Stimulated activated naive CD8-positive, alpha-beta T cell treated with anti-CD3 and anti-CD28 coated beads, Interleukin-15, Interleukin-2, amounts not matched to agents 100 ng/mL and 50 ng/mL, for 24 hours (primary cell): ENCODE measurements at regions not wholly inside any gene's neighbourhood (a gene's known extent, or its start where the extent isn't known, plus 50 kb on each side); places are given as distances from the start of the nearest gene placed in this dataset.

Experiments
- H3K27ac Mint-ChIP-seq: one replicate; pipeline ENCODE4 v1.8.0; 2021; ENCODE audit warnings: mild to moderate bottlenecking, mixed read lengths
- H3K27me3 Mint-ChIP-seq: one replicate; pipeline ENCODE4 v1.8.0; 2021; ENCODE audit warnings: mixed read lengths
- H3K36me3 Mint-ChIP-seq: one replicate; pipeline ENCODE4 v1.8.0; 2021; ENCODE audit warnings: low read depth, mixed read lengths
- H3K4me1 Mint-ChIP-seq: one replicate; pipeline ENCODE4 v1.8.0; 2021; ENCODE audit warnings: low read depth, mixed read lengths
- H3K4me3 Mint-ChIP-seq: one replicate; pipeline ENCODE4 v1.8.0; 2021; ENCODE audit warnings: mild to moderate bottlenecking, mixed read lengths
- H3K9me3 Mint-ChIP-seq: one replicate; pipeline ENCODE4 v1.8.0; 2021; ENCODE audit warnings: mixed read lengths

- Mint-ChIP-seq H3K4me1 (no peaks in the 10 kb centered on the region), H3K27me3 (no peaks in the 10 kb centered on the region), H3K36me3 (no peaks in the 10 kb centered on the region), H3K27ac (no peak overlapping the region), H3K9me3 (peaks cover 1% of the 10 kb centered on the region), H3K4me3 (no peak overlapping the region)
Measured at GRCh38 chr18:67695684-67696083, 179.2 kb upstream of the DSEL start.

DNA sequence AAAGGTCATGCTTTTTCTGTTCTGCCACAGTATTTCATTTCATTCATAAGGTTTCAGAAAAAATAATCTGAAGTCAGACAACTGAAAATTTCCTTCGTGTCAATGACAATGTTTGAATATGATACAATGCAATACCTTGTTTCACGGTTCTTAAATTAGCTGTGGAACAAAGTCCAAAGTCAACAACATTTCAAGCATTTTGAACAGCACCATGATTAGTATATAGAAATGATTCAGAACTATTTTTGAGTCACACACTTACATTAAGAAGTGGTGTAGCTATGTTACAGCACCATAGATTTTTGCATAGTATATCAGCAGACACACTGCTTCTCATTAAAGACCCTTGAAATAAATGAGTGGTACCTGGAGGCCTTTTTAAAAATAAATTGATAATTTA lies 178.3 kb upstream of the DSEL start:
- Mint-ChIP-seq H3K27me3 (no peaks in the 10 kb centered on the region), H3K9me3 (no peaks in the 10 kb centered on the region), H3K27ac (no peak overlapping the region), H3K4me3 (no peak overlapping the region), H3K4me1 (no peaks in the 10 kb centered on the region), H3K36me3 (no peaks in the 10 kb centered on the region)

DNA sequence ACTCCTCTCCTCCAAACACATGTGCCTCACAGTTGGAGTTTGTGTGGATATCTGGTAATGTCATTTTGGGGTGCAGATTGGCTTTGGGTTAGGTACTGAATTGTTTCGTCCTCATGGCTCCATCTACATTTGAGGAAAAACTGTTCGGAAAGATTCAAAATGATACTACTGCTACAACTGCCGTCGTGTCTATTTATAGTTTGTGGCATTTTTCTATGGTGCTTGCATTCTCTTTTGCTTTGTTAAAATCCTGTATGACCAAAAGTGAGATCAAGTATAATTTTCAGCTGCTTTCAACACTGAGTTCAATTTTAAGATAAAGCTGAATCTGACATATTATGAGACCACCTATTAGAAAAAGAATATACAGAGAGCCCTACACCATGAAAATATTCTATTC lies 176.3 kb upstream of the DSEL start:
- no peaks in the 10 kb centered on the region for H3K9me3 Mint-ChIP-seq
- H3K4me3 Mint-ChIP-seq: no peak overlapping the region
- no peaks in the 10 kb centered on the region for H3K27me3 Mint-ChIP-seq
- no peaks in the 10 kb centered on the region for H3K36me3 Mint-ChIP-seq
- H3K4me1 Mint-ChIP-seq: no peaks in the 10 kb centered on the region
- no peak overlapping the region for H3K27ac Mint-ChIP-seq

DNA sequence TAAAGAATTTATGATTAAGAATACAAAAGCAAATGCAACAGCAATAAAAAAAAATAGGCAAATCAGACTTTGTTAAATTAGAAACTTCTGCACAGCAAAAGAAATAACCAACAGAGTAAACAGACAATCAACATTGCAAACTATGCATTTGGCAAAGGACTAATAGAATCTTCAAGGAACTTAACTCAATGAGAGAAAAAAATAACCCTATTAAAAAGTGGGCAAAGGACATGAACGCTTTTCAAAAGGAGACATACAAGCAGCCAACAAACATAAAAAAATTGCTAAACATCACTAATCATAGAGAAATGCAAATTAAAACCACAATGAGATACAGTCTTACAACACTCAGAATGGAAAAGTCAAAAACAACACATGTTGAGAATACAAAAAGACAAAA lies 166.0 kb upstream of the DSEL start:
- no peak overlapping the region for H3K4me3 Mint-ChIP-seq
- H3K4me1 Mint-ChIP-seq: no peaks in the 10 kb centered on the region
- peaks cover 5% of the 10 kb centered on the region for H3K9me3 Mint-ChIP-seq
- H3K36me3 Mint-ChIP-seq: no peaks in the 10 kb centered on the region
- peaks cover 4% of the 10 kb centered on the region for H3K27me3 Mint-ChIP-seq
- no peak overlapping the region for H3K27ac Mint-ChIP-seq

DNA sequence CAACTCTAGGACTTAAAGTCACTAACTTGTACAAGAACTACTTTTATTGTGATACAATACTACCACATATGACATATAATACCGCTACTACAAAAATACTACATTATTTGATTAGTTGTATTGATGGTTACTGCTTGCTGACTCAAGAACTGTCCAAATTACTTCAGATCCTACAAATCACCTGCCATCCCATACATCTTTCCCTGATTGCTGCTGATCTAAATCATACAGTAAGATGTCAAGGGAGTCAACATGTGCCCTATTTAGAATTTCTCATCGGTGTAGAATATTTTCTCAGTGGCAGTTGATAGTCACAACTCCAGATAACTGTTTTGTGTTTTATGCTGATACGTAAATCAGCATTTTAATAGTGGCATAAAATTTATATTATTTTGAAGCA lies 161.0 kb upstream of the DSEL start:
- Mint-ChIP-seq H3K9me3 (no peaks in the 10 kb centered on the region), H3K36me3 (no peaks in the 10 kb centered on the region), H3K27ac (no peak overlapping the region), H3K4me3 (no peak overlapping the region), H3K27me3 (peaks cover 4% of the 10 kb centered on the region), H3K4me1 (no peaks in the 10 kb centered on the region)

GRCh38 chr18:67672716-67673115 lies 156.2 kb upstream of the DSEL start:
- no peaks in the 10 kb centered on the region for H3K36me3 Mint-ChIP-seq
- no peaks in the 10 kb centered on the region for H3K4me1 Mint-ChIP-seq
- no peak overlapping the region for H3K27ac Mint-ChIP-seq
- H3K9me3 Mint-ChIP-seq: no peaks in the 10 kb centered on the region
- no peak overlapping the region for H3K4me3 Mint-ChIP-seq
- H3K27me3 Mint-ChIP-seq: no peaks in the 10 kb centered on the region

DNA sequence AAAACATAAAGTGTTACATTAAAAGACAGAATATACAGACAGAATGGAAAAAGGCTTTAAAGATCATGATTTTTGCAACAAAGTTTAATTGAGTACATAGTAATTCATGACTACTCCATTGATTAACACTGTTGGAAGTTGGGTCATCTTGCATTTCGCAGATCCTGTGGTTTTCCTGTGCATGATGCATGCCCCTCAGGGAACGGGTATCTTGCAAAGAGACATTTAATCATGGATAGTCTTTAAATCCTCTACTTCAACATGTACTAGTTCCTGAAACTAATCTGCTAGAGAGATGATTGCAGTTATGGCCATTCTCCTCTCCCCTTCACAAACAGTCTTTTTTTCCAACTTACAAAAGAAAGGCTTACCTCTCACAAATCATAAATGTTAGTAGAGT lies 155.6 kb upstream of the DSEL start:
- H3K4me3 Mint-ChIP-seq: no peak overlapping the region
- no peaks in the 10 kb centered on the region for H3K36me3 Mint-ChIP-seq
- H3K27me3 Mint-ChIP-seq: no peaks in the 10 kb centered on the region

GRCh38 chr18:67670024-67670543 lies 153.6 kb upstream of the DSEL start:
- H3K9me3 Mint-ChIP-seq: no peaks in the 10 kb centered on the region
- H3K4me3 Mint-ChIP-seq: no peak overlapping the region
- H3K27ac Mint-ChIP-seq: no peak overlapping the region
- no peaks in the 10 kb centered on the region for H3K36me3 Mint-ChIP-seq
- no peaks in the 10 kb centered on the region for H3K4me1 Mint-ChIP-seq
- no peaks in the 10 kb centered on the region for H3K27me3 Mint-ChIP-seq

More for the DNA sequence above, 155.6 kb upstream of the DSEL start:
- Mint-ChIP-seq H3K9me3 (no peaks in the 10 kb centered on the region), H3K4me1 (no peaks in the 10 kb centered on the region), H3K27ac (no peak overlapping the region)

DNA sequence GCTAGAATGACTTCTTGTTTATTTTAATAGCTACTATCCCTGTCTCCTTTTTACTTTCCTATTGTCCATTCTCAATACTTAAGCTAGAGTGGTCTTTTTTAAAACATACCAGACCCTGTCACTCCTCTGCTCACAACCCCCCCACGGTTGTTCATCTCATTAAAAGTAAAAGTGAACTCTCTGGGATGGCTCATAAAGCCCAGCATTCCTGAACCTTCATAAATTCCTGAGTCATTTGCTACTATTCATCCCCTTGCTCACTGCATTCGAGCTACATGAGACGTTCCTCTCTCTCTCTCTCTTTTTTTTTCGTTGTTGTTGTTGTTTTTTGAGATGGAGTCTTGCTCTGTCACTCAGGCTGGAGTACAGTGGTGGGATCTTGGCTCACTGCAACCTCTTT lies 148.7 kb upstream of the DSEL start:
- H3K4me3 Mint-ChIP-seq: no peak overlapping the region
- H3K27ac Mint-ChIP-seq: no peak overlapping the region
- H3K9me3 Mint-ChIP-seq: no peaks in the 10 kb centered on the region
- no peaks in the 10 kb centered on the region for H3K27me3 Mint-ChIP-seq
- H3K36me3 Mint-ChIP-seq: no peaks in the 10 kb centered on the region
- H3K4me1 Mint-ChIP-seq: no peaks in the 10 kb centered on the region

DNA sequence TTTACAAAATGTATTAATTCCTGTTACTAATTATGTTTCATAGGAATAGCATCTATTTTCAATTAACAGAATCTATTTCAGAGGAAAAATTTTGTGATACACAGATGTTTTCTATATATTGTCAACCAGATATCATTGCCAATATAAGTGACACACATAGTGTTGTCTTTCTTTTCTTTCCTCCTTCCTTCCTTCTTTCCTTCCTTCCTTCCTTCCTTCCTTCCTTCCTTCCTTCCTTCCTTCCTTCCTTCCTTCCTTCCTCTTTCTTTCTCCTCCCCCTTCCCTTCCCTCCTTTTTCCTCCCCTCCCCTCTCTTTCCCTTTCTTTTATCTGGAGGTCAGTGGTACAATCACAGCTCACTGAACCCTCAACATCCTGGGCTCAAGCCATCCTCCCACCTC lies 146.5 kb upstream of the DSEL start:
- Mint-ChIP-seq H3K27me3 (peaks cover 4% of the 10 kb centered on the region), H3K4me3 (no peak overlapping the region), H3K36me3 (no peaks in the 10 kb centered on the region), H3K27ac (no peak overlapping the region), H3K4me1 (no peaks in the 10 kb centered on the region), H3K9me3 (no peaks in the 10 kb centered on the region)

DNA sequence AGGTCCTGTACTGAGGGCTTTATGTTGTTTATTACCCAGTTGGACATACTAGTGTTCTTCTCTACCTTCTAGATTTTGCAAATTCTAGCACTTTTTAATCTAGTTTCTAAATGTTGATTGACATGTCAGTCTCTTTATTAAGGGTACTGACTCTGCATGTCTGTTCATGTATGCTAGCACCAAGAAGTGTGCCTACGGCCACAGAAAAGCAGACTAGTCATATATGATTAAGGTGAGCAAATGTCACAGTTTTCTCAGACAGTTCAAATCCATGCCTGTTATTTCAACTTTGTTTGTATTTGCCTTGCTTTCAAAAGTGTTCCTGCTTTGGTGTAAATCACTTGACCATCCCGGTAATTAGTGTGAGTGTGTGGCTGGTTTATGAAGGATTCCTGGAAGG lies 145.0 kb upstream of the DSEL start:
- no peaks in the 10 kb centered on the region for H3K4me1 Mint-ChIP-seq
- peaks cover 4% of the 10 kb centered on the region for H3K27me3 Mint-ChIP-seq
- no peak overlapping the region for H3K27ac Mint-ChIP-seq
- H3K4me3 Mint-ChIP-seq: no peak overlapping the region
- no peaks in the 10 kb centered on the region for H3K36me3 Mint-ChIP-seq
- H3K9me3 Mint-ChIP-seq: no peaks in the 10 kb centered on the region

GRCh38 chr18:67654101-67654500 lies 137.6 kb upstream of the DSEL start:
- Mint-ChIP-seq H3K27me3 (no peaks in the 10 kb centered on the region), H3K4me3 (no peak overlapping the region), H3K4me1 (no peaks in the 10 kb centered on the region), H3K9me3 (no peaks in the 10 kb centered on the region), H3K36me3 (no peaks in the 10 kb centered on the region), H3K27ac (no peak overlapping the region)

- Mint-ChIP-seq H3K36me3 (no peaks in the 10 kb centered on the region), H3K4me3 (no peak overlapping the region), H3K9me3 (no peaks in the 10 kb centered on the region), H3K27ac (no peak overlapping the region), H3K4me1 (no peaks in the 10 kb centered on the region), H3K27me3 (no peaks in the 10 kb centered on the region)
Measured at GRCh38 chr18:67652288-67652687, 135.8 kb upstream of the DSEL start.

DNA sequence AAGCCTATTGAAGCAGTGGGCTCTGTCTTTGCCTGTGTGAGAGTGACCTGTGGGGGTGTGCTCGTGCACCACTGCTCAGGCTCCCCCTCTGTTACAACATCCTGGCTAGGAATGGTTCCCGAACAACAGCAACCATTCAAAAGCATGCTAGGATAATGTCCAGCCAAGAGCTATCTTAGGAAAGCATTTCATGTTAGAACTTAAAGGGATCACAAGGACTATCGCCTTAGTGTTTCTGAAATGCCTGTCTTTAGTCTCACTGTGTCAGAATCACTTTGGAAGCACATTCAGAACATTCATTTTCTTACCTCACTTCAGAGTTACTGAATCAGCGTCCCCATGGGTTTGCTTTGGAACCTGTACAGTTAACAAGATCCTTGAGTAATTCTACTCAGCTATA lies 134.9 kb upstream of the DSEL start:
- no peaks in the 10 kb centered on the region for H3K27me3 Mint-ChIP-seq
- H3K27ac Mint-ChIP-seq: no peak overlapping the region
- H3K36me3 Mint-ChIP-seq: no peaks in the 10 kb centered on the region
- H3K4me1 Mint-ChIP-seq: no peaks in the 10 kb centered on the region
- no peaks in the 10 kb centered on the region for H3K9me3 Mint-ChIP-seq
- H3K4me3 Mint-ChIP-seq: no peak overlapping the region

GRCh38 chr18:67650686-67651385 lies 134.3 kb upstream of the DSEL start:
- no peak overlapping the region for H3K4me3 Mint-ChIP-seq
- H3K9me3 Mint-ChIP-seq: no peaks in the 10 kb centered on the region
- no peaks in the 10 kb centered on the region for H3K27me3 Mint-ChIP-seq
- no peaks in the 10 kb centered on the region for H3K4me1 Mint-ChIP-seq
- no peak overlapping the region for H3K27ac Mint-ChIP-seq
- no peaks in the 10 kb centered on the region for H3K36me3 Mint-ChIP-seq

GRCh38 chr18:67646890-67647289 lies 130.4 kb upstream of the DSEL start:
- Mint-ChIP-seq H3K27me3 (no peaks in the 10 kb centered on the region), H3K4me3 (no peak overlapping the region), H3K9me3 (no peaks in the 10 kb centered on the region), H3K27ac (no peak overlapping the region), H3K36me3 (no peaks in the 10 kb centered on the region), H3K4me1 (no peaks in the 10 kb centered on the region)
